ENCODE measurements at regions not wholly inside any gene's neighbourhood (a gene's known extent, or its start where the extent isn't known, plus 50 kb on each side); places are given as distances from the start of the nearest gene placed in this dataset.

GRCh38 chr10:63910806-63911205 is 389.6 kb downstream of the REEP3 start:
- TF ChIP-seq, protein P1, sequence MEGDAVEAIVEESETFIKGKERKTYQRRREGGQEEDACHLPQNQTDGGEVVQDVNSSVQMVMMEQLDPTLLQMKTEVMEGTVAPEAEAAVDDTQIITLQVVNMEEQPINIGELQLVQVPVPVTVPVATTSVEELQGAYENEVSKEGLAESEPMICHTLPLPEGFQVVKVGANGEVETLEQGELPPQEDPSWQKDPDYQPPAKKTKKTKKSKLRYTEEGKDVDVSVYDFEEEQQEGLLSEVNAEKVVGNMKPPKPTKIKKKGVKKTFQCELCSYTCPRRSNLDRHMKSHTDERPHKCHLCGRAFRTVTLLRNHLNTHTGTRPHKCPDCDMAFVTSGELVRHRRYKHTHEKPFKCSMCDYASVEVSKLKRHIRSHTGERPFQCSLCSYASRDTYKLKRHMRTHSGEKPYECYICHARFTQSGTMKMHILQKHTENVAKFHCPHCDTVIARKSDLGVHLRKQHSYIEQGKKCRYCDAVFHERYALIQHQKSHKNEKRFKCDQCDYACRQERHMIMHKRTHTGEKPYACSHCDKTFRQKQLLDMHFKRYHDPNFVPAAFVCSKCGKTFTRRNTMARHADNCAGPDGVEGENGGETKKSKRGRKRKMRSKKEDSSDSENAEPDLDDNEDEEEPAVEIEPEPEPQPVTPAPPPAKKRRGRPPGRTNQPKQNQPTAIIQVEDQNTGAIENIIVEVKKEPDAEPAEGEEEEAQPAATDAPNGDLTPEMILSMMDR (IDR thresholded peaks at IDR 0.05): no peak
- no peak for TF ChIP-seq POLR2A (IDR thresholded peaks at IDR 0.05)
